Panc1 (cell line): ENCODE measurements at regions not wholly inside any gene's neighbourhood (a gene's known extent, or its start where the extent isn't known, plus 50 kb on each side); places are given as distances from the start of the nearest gene placed in this dataset.

ENCODE experiments used
- CTCF ChIP-seq: fragments of 450-650 bp; IDR thresholded peaks from 2 replicates; pipeline ENCODE4 v1.5.1; 2017; ENCODE audit warnings: mild to moderate bottlenecking
- POLR2AphosphoS5 ChIP-seq: IDR thresholded peaks from 2 replicates; pipeline ENCODE4 v1.6.1; 2012; ENCODE audit warnings: mild to moderate bottlenecking, low read depth, low read length, moderate library complexity

DNA sequence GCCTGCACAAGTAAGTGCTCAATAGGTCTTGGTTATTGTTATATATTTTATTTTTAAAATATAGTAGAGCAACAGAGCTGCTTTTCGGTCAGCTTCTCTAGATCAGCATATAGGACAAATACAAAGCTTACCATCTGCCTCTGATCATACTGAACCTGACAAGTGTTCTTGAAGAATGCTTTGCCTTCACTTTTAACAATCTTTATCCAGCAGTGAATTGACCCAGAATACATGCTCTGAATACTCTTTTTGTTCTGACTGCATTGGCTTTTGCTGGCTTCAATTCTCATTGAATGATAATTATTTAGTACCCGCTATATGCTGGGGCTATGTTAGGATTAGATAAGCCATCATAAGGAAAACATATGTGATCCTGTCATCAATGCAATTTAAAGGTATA, 137.8 kb downstream of the DHRS2 start:
- TF ChIP-seq CTCF (no peak), POLR2AphosphoS5 (no peak)
